Activated CD4-positive, CD25-positive, alpha-beta regulatory T cell treated with anti-CD3 and anti-CD28 coated beads, Interleukin-2, amount 50 U/mL, for 24 hours (primary cell): ENCODE measurements at regions not wholly inside any gene's neighbourhood (a gene's known extent, or its start where the extent isn't known, plus 50 kb on each side); places are given as distances from the start of the nearest gene placed in this dataset.

Experiments
- ATAC-seq, 2 donors: fragments of 150-1000 bp; cut with Tn5 transposase; one replicate each; pipeline ENCODE4 v1.10.0; 2021; ENCODE audit warnings: mild to moderate bottlenecking in 1 of 2, moderate library complexity in 1 of 2

DNA sequence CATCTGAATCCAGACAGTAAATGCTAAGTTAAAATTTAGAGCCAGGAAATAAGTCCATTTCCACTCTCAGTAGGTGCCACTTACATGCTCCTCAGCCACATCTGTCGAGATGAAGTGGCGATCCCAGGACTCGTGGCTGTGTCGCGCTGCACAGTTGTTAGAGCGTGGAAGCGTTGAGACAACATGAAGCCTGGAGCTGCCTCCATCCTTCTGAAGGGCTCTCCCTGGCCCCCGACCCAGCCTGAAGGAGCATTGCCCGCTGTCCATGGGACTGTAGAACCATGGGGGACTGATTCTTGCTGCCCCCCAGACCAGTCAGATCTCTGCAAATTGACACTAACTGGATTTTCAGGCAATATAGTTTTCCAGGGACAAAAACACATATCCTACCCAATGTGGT lies 58.9 kb downstream of the IRX1 start:
- peak in 1 of 2 donors; percentile 9 for ATAC-seq

GRCh38 chr5:3656803-3657202 lies 61.2 kb downstream of the IRX1 start:
- ATAC-seq = no peak

DNA sequence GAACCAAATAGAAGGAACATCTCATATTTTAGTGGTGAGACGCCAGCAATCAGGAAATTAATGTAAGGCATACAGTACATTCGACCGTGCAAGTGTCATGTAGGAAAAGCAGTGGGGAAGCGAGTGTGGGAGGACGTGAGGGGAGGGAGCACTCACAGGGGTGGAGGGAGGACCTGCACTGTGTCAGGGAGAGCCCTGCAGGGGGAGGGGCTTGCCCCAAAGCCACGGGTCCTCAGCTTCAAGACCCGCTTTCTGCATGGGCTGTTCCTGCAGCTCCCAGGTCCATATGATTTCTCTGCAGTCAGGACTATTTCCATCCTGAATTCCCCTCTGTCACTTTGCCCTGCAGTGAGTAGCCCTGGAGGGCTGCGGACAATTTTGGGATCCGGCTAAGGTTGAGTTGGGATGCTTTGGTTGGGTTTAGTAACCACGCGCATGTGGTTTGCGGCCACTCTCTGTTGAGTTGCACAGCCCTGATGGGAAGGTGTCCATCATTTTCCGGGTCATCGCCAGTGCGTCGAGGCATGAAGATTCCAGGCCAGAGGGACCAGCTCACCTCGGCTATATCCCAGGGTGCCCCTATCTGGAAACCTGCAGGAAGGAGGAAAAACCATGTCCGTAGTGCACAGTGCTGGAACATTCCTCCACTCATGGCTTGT lies 61.9 kb downstream of the IRX1 start:
- no peak for ATAC-seq

GRCh38 chr5:3658929-3659328 lies 63.3 kb downstream of the IRX1 start:
- no peak for ATAC-seq

DNA sequence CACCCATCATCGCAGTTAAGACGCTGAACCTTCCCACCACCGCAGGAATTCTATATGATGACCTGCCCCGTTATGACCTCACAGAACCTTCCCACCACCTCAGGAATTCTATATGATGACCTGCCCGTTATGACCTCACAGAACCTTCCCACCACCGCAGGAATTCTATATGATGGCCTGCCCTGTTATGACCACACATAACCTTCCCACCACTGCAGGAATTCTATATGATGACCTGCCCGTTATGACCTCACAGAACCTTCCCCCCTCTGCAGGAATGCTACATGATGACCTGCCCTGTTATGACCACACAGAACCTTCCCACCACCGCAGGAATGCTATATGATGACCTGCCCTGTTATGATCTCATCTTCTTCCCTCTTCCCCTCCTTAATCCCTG lies 64.3 kb downstream of the IRX1 start:
- ATAC-seq = no peak

DNA sequence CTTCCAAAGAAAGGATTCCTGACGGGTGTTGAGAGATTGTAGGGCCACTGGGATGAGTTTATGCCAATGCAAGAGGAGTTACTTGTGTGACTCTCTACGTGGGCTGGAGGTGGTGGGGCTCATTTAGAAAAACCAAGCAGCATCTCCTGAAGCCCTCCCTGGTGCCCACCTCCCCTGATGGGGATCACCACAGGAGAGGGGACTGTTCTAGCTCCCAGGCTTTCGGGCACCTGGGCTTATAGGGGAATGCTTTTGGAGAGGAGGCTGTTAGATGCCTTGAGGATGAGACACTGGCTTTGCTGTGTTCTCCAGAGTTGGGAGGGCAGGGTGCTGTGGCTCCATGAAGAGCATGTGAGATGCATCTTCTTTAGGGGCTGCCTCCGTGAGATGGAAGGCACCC lies 65.0 kb downstream of the IRX1 start:
- no peak for ATAC-seq

GRCh38 chr5:3661755-3662296 lies 66.2 kb downstream of the IRX1 start:
- ATAC-seq = no peak

DNA sequence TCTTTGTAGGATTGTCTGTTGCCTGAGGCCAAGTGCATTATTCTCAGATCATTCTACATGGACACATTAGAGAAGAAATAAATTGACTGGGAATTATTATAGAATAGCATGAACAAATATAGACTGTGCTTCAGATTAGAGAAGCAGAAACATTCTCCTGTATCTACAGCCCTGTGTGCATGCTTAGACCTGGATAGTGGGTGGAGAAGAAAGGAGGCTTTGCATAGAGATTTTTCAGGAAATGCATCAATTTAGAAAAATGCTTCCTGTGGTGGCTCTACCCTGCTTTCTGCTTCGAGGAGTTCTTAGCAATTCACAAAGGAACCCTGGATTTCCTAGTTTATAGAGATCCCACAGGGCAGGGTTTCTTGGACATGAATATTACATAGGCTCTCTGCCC lies 66.7 kb downstream of the IRX1 start:
- no peak for ATAC-seq

DNA sequence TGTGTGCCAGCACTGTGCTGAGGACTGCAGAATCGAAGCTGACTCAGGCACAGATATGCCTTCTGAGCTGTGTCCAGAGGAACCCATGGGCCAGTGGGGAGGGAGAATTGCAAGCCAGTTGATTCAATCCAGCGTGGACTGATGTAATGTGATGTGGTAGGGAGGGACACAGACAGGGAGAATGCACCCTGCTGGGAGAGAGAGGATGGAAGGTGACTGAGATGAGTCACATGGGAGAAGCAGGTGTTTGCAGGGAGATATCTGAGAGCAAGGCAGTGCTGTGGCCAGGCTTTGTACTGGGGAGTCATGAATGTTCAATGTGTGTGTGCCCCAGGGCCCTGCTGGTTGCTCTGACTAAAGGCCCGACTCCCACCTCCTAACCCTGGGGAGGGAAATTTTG lies 75.7 kb downstream of the IRX1 start:
- ATAC-seq = no peak

GRCh38 chr5:3678801-3679200 lies 83.2 kb downstream of the IRX1 start:
- no peak for ATAC-seq

DNA sequence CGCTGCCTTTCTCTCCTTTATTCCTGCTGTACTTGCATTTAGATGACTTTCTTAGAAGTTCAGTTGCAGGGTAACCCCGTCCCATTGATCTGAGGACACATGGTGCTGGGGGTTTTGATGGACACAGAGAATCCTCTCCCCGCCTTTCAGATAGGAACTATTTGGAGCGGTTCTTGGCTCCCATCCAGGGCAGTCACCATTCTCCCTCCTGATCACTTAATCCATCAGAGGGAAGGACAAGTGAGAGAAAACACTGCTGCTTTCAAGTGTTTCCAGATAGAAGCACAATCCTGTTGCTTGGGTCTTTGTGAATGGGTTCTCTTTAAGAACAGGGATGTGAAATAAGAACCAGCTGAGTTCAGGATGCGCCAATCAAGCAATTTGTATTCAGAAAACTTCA lies 85.2 kb downstream of the IRX1 start:
- no peak for ATAC-seq

DNA sequence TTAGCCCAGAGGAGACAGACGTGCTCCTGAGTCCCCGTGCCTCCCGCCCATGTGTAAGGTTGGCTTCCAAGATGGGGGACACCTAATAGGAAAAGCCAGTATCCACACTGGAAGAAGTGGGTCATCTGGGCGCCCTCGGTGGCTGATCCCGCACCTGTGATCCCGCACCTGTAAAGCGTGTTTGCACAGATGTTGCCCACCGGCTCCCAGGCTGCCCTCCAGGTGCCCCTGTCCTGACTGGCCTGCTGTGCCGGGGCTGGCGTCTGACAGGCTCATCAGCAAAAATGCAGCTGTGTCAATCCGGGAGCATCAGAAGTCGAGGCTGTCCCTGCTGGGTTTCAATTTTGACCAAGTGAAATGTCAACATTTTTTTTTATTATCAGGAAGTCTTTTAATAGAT lies 88.5 kb downstream of the IRX1 start:
- ATAC-seq = no peak

DNA sequence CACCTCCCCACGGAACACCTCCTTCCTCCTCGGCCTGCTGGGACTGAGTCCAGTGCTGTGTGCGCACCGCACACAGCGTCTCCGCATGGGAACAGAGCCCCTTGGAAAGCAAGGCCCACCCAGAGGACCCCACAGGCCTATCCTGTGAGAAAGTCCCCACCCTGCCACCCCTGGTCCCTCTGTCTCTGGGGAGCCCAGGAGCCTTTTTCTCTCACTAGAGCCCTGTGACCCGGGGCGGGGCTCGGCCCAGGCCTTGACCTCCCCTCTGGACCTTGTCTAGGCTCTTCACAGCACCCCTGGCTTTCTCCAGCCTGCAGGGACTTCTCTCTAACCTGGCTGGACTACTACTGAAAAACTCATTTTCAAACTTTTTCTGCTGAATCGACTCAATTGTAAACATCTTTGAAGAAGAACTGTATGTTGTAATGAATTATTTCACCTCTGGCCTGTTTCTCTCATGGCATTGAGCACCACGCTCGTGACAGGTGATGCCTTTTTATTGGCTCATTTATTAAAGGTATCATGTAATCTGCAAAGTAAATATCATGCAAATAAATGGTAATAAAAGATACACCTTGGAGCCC lies 89.2 kb downstream of the IRX1 start:
- no peak for ATAC-seq

- no peak for ATAC-seq
These were observed 99.2 kb downstream of the IRX1 start for GRCh38 chr5:3694819-3695218.

DNA sequence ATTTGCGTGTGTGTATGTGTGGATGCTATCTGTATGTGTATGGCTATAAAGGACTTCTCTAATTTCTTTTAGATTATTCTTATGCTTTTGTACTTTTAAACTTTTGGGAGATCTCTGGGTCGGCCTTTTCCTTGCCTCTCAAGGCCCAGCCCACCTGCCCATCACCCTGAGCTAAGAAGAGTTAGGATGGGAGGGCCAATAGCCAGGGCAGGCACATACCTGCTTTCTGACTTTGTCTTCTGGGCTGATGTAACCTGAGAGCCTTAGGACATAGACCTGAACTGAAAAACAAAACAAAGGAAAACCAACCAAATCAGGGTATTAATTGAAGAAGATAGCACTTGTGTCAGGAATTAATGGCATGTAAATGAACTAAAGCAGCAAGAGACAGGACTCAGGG lies 100.2 kb downstream of the IRX1 start:
- no peak for ATAC-seq

GRCh38 chr5:3698412-3698811 lies 102.8 kb downstream of the IRX1 start:
- no peak for ATAC-seq

DNA sequence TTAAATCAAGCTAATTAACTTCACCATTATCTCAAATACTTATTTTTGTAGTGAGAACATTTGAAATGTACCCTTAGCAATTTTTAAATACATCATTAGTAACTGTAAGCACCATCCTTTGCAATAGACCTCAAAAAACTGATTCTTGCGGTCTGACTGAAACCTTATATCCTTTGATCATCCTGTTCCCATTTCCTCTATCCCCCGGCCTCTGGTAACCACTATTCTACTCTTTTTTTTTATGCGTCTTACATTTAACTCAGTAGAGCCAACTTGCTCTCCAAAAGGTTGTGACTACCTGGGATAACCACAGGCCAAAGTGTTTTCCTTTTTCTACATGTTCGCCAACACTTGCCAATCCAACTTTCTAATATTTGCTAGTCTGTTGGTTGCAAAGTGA lies 106.1 kb downstream of the IRX1 start:
- ATAC-seq = no peak

DNA sequence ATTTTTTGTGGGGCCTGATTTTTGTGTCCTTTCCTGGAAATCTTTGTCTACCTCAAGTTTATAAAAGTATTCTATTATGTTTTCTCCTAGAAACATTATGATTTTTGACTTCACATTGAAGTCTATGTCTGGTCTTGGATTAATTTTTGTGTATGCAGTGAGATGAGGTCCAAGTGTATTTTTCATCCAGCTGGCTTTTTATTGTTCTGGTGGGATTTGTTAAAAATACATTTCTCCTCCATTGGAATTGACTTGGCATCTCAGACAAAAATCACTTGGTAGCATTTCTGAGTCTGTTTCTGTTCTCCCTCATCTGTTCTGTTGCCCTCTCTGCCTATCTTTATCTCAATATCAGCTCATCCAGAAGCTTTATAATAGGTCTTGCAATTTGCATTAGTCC lies 109.0 kb downstream of the IRX1 start:
- no peak for ATAC-seq

DNA sequence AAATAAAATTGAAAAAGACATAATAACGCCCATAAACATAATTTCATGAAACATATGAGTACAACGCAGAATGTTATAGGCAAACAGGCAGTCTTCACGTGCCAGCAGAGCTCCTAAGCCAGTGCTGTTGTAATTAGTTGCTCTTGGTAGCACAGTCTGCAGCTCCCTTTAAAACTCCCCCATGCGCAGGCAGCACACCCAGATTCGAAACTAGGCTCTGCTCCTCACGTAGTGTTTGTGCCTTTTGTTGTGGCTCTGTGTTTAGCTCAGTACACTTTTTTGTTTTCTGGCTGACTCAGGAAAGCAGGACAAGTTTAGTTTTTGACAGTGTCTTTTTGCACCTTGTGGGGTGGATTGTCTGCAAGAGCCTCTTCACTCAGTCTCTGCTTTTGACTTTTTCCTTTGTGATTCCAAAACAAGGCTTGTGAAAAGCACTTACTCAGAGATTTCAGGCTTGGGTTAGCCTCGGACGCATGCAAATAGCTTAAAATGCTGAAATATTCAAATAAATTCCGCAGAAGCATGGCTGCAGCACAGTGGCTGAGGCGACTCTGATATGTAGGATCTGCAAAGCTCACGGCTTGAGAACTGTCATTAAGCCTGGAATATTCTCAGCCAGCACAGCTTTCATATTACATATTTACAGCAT lies 113.6 kb downstream of the IRX1 start:
- ATAC-seq = no peak

DNA sequence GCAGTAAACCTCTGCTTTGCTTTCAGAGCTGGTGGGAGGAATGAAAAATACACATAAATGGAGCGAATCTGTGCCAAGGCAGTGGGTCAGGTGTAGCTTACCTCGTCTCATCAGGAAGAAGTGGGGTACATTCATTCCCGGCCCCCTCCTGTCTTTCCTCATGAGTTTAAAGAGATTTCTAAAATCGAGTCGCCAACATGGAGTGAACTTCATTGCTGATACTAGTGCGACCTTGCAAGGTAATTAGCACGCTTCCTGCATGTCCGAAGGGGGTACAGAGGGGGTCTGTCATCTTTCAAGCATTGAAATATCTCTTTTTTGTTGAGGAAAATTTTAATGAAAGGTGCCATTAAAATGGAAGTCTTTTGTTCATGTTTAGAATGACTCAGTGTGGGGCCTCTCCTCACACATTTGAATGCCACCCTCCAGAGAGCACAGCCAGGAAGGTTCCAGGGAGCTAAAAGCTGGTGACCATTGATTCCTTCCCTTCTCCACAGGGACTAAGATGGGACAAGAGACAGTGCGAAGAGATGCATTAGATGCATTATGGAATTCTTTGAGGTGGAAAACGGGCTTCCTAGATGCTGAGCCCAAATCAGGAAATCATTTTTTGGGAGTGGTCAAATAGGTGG lies 114.2 kb downstream of the IRX1 start:
- ATAC-seq = no peak

- no peak for ATAC-seq
These were observed 119.4 kb downstream of the IRX1 start for GRCh38 chr5:3715062-3715461.

DNA sequence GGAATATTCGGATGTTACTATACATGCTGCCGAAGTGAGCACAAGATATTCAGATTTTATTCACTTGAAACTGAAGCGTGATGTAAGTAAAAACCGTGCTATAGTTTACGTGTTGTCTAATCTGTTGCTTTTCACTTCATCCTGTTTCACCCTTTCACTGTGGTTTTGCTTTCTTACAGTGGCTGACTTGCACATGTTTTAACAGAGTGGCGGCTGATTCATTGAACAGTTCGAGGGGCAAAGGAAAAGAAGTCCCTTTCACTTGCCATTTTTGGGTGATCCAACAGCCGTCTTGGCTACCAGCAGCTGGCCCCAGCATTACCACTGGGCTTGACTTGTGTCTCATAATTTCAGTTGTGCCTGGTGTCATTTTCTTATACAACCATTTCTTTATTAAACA lies 134.0 kb downstream of the IRX1 start:
- ATAC-seq = no peak

- ATAC-seq = no peak
These were observed 139.0 kb downstream of the IRX1 start for GRCh38 chr5:3734632-3735031.

- ATAC-seq = no peak
These were observed 140.8 kb downstream of the IRX1 start for GRCh38 chr5:3736466-3736865.
